Dedifferentiated amniotic fluid mesenchymal stem cell (primary cell): ENCODE measurements at regions not wholly inside any gene's neighbourhood (a gene's known extent, or its start where the extent isn't known, plus 50 kb on each side); places are given as distances from the start of the nearest gene placed in this dataset.

ENCODE experiments used
- DNase-seq: peaks from one replicate; pipeline ENCODE4 v3.0.0-alpha.2; 2016; ENCODE audit errors: extremely low spot score

- DNase-seq: no peak
These were observed 428.5 kb downstream of the METTL15 start for GRCh38 chr11:28536504-28537267.

- DNase-seq: no peak
These were observed 427.5 kb downstream of the METTL15 start for GRCh38 chr11:28535677-28536076.

GRCh38 chr11:28529540-28530410, 421.6 kb downstream of the METTL15 start:
- DNase-seq: peak; percentile 44

GRCh38 chr11:28529046-28529445, 420.9 kb downstream of the METTL15 start:
- no peak for DNase-seq

DNA sequence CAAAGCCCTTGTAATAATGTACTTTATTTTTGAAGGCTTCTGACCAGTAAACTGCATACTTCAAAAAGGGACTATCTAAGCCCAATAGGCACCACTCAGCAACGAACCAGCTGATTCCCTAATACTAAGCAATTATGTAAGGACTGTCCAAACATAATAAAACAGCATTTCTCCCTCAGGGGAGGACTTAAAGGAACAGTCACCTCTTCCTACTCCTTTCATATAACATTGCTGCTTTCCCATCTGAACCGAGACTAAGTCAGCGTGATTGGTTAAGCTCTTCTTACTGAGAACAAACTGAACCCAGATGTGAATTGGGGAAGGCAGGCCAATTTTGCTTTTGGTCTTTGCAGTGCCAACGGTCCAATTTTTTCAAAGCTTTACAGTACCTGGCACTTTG, 420.0 kb downstream of the METTL15 start:
- DNase-seq: peak; percentile 51

DNA sequence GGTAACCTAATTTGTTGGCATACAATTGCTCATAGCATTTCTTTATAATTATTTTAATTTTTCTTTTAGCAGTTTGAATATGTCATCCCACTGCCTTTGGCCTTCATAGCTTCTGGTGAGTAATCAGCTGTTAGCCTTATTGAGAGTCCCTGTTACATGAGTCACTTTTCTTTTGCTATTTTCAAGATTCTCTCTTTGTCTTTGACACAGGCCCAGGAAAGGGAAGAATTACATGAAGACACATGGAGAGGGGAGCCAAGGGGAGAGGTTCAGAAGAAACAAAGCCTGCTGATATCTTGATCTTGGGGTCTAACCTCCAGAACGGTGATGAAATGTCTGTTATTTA, 418.2 kb downstream of the METTL15 start:
- no peak for DNase-seq

DNA sequence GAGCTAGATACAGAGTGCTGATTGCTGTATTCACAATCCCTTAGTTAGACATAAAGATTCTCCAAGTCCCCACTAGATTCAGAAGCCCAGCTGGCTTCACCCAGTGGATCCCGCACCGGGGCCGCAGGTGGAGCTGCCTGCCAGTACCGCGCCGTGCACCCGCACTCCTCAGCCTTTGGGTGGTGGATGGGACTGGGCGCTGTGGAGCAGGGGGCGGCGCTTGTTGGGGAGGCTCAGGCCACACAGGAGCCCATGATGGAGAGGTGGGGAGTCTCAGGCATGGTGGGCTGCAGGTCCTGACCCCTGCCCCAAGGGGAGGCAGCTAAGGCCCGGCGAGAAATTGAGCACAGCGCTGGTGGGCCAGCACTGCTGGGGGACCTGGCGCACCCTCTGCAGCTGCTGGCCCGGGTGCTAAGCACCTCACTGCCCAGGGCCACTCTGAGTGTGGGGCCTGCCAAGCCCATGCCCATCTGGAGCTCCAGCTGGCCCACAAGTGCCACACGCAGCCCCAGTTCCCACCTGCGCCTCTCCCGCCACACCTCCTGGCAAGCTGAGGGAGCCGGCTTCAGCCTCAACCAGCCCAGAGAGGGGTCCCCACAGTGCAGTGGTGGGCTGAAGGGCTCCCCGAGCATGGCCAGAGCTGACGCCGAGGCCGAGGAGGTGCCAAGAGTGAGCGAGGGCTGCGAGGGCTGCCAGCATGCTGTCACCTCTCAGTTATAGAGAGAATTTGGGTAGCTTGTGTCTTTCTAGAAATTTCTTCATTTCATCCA, 417.6 kb downstream of the METTL15 start:
- no peak for DNase-seq

GRCh38 chr11:28524098-28524497, 415.9 kb downstream of the METTL15 start:
- no peak for DNase-seq

- no peak for DNase-seq
These were observed 412.9 kb downstream of the METTL15 start for GRCh38 chr11:28521075-28521474.

GRCh38 chr11:28520291-28520690, 412.1 kb downstream of the METTL15 start:
- DNase-seq: no peak

- no peak for DNase-seq
These were observed 410.6 kb downstream of the METTL15 start for GRCh38 chr11:28518825-28519224.

GRCh38 chr11:28517621-28518020, 409.4 kb downstream of the METTL15 start:
- DNase-seq: no peak

DNA sequence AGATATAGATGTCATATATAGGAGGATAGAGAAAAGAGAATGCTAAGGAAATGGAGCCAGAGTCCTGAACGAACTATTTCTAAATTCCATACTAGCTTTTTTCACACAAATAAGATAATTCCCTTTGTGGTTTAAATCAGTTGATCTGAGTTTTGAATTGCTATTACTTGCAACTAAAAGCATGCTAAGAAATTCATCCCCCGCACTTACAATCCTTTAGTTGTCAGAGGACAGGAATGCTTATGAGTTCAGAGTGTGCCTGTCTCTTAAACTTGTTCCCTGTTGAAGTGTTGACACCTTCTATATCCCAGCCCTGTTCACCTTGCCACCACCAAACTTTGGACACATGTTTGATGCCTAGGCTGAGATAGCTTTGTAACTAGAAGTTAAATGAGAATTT, 406.2 kb downstream of the METTL15 start:
- DNase-seq: peak; percentile 28

DNA sequence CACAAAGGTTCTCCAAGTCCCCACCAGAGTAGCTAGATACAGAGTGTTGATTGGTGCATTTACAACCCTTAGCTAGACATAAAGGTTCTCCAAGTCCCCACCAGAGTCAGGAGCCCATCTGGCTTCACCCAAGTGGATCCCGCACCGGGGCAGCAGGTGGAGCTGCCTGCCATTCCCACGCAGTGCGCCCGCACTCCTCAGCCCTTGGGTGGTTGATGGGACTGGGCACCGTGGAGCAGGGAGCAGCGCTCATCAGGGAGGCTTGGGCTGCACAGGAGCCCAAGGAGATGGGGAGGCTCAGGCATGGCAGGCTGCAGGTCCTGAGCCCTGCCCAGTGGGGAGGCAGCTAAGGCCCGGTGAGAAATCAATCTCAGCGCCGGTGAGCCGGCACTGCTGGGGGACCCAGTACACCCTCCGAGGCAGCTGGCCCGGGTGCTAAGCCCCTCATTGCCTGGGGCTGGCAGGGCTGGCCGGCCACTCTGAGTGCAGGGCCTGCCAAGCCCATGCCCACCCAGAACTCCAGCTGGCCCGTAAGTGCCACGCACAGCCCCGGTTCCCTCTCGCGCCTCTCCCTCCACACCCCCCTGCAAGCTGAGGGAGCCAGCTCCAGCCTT, 404.1 kb downstream of the METTL15 start:
- DNase-seq: no peak

- DNase-seq: no peak
These were observed 397.0 kb downstream of the METTL15 start for GRCh38 chr11:28505232-28505631.

GRCh38 chr11:28504555-28505110, 396.4 kb downstream of the METTL15 start:
- no peak for DNase-seq

GRCh38 chr11:28495333-28495732, 387.1 kb downstream of the METTL15 start:
- no peak for DNase-seq

GRCh38 chr11:28491431-28491830, 383.2 kb downstream of the METTL15 start:
- no peak for DNase-seq

DNA sequence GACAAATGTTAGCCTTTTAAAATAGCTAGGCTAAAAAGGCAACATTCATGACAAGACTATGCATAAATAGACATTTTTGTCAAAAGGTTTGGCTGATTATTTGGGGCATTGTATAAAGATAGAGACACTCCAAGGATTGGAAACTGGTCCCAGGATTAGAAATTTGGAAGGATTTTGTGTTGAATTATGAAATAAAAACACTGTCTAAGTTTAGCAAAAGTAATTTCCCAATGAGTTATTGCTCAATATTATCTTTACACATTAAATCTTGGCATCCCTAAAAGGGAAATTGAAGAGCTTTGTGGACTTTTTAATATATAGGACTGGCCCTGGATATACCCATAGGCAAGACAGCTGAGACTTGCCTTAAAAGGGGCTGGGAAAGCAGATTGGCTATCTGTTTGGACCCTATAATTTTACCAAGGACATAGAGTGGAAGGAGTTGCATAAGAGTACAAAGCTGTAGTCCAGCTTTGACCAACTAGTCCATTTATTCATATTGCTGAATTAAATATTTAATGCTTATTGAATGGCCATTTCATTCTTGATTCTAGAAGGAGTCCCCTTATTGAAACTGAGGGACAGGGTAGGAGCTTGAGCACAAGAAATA, 382.7 kb downstream of the METTL15 start:
- no peak for DNase-seq

GRCh38 chr11:28488336-28488735, 380.1 kb downstream of the METTL15 start:
- DNase-seq: no peak
